Hepatocyte (in vitro differentiated cells): ENCODE measurements at regions not wholly inside any gene's neighbourhood (a gene's known extent, or its start where the extent isn't known, plus 50 kb on each side); places are given as distances from the start of the nearest gene placed in this dataset.

ENCODE experiments used
- EZH2 ChIP-seq: fragments of 200-600 bp; sonication (generic); IDR thresholded peaks from 2 replicates; pipeline ENCODE4 v1.6.1; 2016; ENCODE audit warnings: antibody characterized with exemption, mild to moderate bottlenecking, borderline replicate concordance
- EZH2phosphoT487 ChIP-seq: fragments of 200-600 bp; sonication (generic); IDR thresholded peaks from one replicate; pipeline ENCODE4 v1.6.1; 2018; ENCODE audit warnings: antibody characterized with exemption, mild to moderate bottlenecking, low read depth, moderate library complexity; ENCODE audit not compliant: unreplicated experiment, severe bottlenecking
- TF ChIP-seq, protein P1 (sequence below): fragments of 200-600 bp; sonication (generic); IDR thresholded peaks from 2 replicates; pipeline ENCODE4 v1.5.1; 2016; ENCODE audit warnings: antibody characterized with exemption, mild to moderate bottlenecking; ENCODE audit not compliant: poor library complexity

DNA sequence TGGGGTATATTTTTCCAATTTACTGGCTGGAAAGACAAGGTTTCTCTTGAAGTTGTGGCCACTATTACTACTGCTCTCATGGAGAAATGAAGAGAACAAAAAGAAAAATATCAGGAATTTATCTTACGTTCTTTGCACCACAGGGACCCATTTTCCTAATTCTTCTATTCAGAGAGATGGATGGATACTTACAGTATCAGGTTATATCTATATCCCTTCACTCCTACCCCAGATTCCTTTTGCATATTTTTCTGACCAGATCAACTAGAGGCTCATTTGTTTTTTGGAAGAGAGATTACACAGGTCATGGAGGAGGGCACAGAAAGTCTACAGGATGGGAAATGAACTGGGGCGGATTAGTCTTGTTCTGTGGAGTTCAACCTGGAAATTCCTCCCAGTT lies 277.2 kb upstream of the VLDLR start:
- TF ChIP-seq EZH2phosphoT487, result no peak
- TF ChIP-seq, protein P1, sequence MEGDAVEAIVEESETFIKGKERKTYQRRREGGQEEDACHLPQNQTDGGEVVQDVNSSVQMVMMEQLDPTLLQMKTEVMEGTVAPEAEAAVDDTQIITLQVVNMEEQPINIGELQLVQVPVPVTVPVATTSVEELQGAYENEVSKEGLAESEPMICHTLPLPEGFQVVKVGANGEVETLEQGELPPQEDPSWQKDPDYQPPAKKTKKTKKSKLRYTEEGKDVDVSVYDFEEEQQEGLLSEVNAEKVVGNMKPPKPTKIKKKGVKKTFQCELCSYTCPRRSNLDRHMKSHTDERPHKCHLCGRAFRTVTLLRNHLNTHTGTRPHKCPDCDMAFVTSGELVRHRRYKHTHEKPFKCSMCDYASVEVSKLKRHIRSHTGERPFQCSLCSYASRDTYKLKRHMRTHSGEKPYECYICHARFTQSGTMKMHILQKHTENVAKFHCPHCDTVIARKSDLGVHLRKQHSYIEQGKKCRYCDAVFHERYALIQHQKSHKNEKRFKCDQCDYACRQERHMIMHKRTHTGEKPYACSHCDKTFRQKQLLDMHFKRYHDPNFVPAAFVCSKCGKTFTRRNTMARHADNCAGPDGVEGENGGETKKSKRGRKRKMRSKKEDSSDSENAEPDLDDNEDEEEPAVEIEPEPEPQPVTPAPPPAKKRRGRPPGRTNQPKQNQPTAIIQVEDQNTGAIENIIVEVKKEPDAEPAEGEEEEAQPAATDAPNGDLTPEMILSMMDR, result no peak
- TF ChIP-seq EZH2, result no peak
